ENCODE measurements at regions not wholly inside any gene's neighbourhood (a gene's known extent, or its start where the extent isn't known, plus 50 kb on each side); places are given as distances from the start of the nearest gene placed in this dataset.

GRCh38 chr1:114310695-114311271, 157.1 kb upstream of the SYT6 start:
- peak; percentile 43 for FAIRE-seq

GRCh38 chr1:114302821-114303220, 149.2 kb upstream of the SYT6 start:
- no peak for FAIRE-seq

DNA sequence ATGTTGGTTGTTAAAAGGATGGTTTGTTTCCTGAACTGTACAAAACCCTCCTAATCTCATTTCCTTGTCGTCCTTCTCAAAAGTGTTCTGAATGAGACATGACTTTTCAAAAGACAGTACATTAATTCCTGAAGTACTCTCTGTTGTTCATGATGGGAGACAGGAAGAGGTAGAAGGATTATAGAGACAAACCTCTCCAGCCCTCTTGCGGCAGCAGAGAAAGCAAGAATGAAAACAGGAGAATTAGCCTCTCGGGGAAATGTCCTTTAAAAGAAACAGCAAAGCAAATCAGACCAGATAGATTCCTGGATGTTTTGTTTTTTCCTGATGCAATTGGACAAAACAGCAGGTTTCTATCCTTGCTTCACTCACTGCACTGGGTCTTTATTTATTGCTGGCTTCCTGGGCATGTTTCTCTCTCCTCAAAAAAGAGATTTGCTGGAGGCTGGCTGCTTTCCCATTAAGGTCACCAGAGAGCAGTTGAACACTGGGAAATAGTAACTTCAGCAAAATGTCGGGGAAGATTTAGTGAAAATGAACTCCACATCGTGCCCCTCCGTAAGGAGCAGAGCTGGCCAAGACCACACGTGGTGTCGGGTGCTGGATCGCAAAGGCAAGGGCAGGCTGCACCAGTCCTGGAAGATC, 145.8 kb upstream of the SYT6 start:
- FAIRE-seq: peak; percentile 43

DNA sequence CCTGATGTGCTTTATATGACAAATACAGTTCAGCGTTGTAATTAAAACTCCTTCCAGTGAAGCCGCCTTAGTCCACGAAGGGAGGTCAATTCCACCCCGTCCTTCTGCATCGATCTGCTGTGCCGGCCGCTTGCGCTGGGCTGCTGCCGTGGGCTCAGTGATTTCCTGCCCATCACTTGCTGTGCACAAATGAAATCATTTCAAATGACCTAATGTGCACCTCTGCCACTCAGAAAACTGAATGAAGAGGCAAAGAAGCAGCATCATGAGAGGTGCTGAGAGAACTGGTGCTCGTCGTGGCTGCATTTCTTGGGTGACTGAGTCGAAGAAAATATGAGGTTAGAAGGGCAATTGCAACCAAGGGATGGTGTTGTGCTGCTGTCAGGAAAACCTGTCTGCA, 144.3 kb upstream of the SYT6 start:
- no peak for FAIRE-seq

DNA sequence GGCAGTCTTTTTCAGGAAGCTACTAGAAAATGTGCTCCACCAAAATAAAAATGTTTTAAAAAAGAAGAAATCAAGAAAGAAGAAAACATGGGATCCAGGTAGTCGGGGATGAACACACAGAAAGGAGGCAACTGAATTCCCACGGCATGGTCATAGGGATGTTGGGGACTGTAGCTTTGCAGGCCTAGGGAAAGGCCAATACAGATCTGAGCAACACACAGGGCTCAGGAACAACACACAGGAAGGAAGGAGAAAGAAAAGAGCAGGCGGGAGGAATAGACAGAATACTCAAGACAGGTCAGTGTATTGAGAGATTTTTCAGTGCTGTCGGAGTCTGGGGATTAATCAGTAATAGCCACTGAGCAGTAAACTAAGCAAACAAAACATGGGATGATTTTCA, 142.7 kb upstream of the SYT6 start:
- FAIRE-seq: no peak

- FAIRE-seq: no peak
These were observed 141.7 kb upstream of the SYT6 start for GRCh38 chr1:114295321-114295720.

DNA sequence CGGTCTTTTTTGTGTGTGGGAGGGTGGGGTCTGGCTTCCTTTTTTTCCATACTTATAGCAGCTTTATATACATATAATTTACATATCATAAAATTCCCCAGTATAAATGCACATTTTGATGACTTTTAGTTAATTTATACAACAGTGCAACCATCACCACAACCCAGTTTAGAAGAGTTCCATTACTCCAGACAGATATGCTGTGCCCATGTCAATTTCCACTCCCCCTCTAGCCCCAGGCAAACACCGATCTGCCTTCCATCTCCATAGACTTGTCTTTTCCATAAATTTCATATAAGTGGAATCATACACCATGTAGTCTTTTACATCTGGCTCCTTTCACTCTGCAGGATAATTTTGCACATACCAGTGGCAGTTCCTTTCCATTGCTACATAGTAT, 139.2 kb upstream of the SYT6 start:
- no peak for FAIRE-seq

DNA sequence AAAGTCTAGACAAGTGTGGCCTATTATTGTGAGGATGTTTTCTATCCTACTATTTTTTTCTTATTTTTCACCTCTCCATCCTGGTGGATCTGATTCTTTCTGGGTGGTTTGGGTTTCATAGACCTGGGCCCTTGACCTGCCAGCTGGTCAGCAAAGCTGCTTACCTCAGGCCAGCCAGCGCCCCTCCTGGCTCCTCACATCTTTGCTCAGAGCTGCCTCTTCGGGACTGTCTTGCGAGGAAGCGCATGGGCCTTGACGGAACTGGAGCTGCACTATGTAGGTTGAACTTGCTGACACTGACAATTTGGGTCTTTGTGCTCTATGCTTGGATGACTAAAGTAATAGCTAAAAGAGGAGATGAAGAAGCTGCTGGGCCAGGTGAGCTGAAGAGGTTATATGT, 138.5 kb upstream of the SYT6 start:
- no peak for FAIRE-seq

GRCh38 chr1:114290776-114291175, 137.1 kb upstream of the SYT6 start:
- FAIRE-seq: no peak

DNA sequence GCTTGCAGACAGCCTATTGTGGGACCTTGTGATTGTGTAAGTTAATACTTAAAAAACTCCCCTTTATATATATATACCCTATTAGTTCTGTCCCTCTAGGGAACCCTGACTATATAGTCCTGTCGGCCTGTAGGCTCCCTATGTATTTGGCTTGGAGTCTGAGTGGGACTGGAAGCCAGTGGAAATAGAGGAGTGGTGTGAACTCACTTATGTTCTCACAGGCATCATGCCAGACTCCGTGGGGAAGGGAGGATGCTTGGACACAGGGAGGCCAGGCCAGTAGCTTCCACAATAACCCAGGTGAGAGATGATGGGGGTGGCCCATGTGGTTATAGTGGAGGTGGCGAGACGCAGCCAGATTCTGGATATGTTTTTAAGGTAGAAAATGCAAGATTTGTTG, 136.7 kb upstream of the SYT6 start:
- no peak for FAIRE-seq

DNA sequence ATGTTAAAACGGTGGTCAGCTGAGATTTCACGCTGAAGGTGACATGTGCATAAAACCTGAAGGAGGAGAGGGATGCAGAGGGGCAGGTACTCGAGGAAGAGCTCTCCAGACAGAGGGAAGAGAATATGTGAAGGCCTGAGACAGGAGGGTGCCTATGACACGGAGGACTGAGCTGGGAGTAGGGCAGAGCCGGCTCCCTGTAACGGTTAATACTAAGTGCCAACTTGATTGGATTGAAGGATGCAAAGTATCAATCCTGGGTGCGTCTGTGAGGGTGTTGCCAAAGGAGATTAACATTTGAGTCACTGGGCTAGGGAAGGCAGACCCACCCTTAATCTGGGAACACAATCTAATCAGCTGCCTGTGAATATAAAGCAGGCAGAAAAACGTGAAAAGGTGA, 136.2 kb upstream of the SYT6 start:
- FAIRE-seq: no peak

- FAIRE-seq: no peak
These were observed 135.6 kb upstream of the SYT6 start for GRCh38 chr1:114289306-114289705.

GRCh38 chr1:114286960-114287359, 133.3 kb upstream of the SYT6 start:
- no peak for FAIRE-seq

GRCh38 chr1:114286179-114286578, 132.5 kb upstream of the SYT6 start:
- FAIRE-seq: no peak

DNA sequence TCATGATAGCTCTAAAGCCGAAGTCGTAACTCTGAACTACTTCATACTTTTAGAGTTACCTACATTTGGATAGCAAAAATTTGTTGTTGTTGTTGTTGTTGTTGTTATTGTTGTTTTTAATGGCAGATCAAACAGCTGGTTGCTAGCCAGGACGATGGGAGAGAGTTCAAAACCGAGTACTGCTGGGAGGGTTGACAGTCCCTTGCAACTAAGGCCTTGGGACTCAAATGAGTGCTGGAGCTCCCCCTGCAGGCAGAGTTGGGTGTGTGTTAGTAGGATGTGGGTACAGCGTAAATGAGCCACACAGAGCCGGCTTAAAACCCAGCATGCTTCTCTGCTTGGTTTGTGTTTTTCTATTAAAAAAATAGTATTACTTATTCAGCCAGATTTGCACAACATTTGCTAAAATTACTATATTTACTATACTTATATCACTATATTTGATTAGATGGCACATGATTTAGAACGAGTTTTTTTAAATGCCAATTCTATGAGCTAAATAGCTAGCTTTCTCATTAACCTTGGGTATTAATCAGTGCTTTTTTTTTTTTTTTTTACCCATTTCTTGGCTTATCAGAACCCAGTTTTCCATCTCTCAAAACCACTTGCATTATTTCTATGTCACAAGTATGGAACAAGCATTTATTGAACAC, 129.2 kb upstream of the SYT6 start:
- peak; percentile 88 for FAIRE-seq

DNA sequence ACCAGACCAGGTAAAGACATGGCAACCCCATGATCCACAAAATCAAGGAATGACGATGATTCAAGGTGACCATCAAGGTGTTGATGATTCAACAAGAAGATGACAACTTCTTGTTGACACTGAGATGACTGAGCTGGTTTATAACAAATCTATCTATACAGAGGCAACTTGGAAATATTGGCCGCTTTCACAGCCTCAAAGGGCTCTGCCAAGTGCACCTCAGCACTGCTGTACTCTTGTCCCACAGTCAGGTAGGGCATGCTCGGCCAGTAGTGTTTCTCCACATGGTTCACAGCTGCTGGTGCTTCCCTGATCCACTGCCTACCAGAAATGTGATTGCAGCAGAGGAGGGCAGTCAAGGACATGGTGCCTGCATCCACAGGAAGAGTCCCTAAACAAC, 125.2 kb upstream of the SYT6 start:
- no peak for FAIRE-seq

DNA sequence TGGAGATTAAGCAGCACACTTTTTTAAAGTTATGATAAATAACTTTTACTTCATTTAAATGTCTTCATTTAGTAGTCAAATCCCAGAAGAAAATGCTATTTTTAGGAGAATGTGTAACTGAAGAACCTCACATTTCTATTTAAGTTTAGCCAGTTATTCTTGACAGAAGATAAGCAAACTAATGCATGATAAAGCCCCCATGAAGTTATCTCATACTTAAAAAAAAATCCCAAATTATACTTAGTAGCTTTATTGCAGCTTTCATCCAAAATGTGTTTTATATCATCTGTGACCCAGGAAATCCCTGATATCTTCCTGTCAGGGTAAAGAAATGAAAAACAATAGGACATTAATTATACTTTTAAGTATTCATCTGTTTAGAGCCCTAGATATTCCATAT, 124.8 kb upstream of the SYT6 start:
- FAIRE-seq: no peak

GRCh38 chr1:114274621-114275317, 121.1 kb upstream of the SYT6 start:
- FAIRE-seq: no peak

DNA sequence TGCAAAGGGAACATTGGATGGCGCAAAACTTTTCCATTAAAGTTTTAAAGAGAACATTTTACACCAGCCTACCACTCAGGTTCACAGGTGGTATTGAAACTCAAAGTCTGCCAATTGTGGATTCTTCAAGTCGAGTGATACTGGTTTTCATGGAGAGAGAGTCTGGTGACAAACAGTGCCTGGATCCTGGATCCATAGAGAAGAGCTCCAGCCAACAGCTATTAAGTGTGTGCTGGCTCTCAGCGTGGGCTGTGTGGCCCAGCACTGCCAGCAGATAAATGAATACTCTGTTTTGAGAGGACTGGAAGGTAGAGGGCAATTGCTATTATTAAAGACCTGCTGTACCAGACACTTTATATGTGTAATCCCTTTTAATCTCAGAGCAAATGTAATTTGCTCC, 118.9 kb upstream of the SYT6 start:
- no peak for FAIRE-seq

- no peak for FAIRE-seq
These were observed 117.0 kb upstream of the SYT6 start for GRCh38 chr1:114270718-114271117.

GRCh38 chr1:114270282-114270681, 116.6 kb upstream of the SYT6 start:
- FAIRE-seq: no peak

GRCh38 chr1:114269539-114269938, 115.9 kb upstream of the SYT6 start:
- no peak for FAIRE-seq

DNA sequence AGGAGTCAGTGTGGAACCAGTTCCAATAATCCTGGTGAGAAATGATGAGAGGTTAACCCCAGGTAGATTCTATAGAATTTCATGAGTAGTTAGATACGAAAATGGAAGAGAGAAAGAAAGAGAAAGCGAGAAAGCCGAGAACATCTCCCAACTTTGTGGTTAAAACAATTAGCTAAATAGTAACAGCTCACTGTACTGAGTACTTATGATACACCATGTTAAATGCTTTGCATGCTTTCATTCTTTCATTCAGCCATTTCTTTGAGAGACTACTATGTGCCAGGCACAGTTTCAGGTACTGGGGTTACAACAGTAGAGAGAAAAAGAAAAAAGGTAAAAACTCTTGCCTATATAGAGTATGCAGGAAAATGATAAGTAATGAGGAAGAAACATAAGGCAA, 109.7 kb upstream of the SYT6 start:
- FAIRE-seq: no peak

GRCh38 chr1:114262337-114262736, 108.7 kb upstream of the SYT6 start:
- no peak for FAIRE-seq
